ENCODE measurements at regions not wholly inside any gene's neighbourhood (a gene's known extent, or its start where the extent isn't known, plus 50 kb on each side); places are given as distances from the start of the nearest gene placed in this dataset.

DNA sequence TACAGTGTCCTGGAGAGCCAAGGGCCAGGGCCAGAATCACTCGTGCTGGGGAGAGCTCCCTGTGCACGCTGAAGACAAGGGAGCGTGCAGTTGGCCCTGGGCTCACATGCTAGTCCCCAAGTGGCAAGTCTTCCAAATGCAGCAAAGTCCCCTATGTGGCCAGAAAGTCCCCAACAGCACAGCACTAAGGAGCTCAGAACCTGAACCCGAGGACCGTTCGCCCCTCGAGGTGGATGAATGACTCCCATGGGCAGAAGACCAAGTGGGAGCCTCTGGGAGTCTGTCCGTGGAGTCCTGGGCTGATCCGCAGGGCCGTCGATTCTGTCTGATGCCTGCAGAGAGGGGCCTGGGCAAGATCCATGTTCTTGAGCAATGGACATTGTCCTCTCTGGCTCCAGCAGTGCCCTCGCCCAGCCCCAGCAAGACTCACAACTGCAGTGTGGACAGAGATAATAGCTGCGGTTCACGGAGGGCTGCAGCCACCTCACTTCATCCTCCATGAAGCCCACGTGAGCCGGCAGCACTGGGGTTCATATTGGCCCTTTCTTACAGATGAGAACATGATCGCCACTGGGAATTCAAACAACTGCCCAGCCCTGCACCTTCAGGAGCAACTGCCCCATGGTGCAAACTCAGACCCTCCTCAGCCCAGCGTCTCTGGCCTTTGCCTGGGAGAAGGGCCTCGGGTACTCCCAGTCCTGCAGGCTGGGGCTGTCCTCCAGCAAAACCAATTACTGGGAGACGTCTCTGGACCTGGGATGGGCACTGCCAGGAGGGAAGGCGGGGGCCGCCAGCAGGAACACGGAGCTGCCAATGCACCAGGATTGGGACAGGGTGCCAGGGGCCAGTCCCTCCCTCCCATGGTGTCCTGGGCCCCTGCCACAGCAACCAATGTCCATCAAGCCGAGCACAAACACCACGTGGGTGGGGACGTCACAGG, 243.7 kb downstream of the NPHP4 start:
- TF ChIP-seq, protein P1, sequence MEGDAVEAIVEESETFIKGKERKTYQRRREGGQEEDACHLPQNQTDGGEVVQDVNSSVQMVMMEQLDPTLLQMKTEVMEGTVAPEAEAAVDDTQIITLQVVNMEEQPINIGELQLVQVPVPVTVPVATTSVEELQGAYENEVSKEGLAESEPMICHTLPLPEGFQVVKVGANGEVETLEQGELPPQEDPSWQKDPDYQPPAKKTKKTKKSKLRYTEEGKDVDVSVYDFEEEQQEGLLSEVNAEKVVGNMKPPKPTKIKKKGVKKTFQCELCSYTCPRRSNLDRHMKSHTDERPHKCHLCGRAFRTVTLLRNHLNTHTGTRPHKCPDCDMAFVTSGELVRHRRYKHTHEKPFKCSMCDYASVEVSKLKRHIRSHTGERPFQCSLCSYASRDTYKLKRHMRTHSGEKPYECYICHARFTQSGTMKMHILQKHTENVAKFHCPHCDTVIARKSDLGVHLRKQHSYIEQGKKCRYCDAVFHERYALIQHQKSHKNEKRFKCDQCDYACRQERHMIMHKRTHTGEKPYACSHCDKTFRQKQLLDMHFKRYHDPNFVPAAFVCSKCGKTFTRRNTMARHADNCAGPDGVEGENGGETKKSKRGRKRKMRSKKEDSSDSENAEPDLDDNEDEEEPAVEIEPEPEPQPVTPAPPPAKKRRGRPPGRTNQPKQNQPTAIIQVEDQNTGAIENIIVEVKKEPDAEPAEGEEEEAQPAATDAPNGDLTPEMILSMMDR (IDR thresholded peaks at IDR 0.05): no peak
- no peak for TF ChIP-seq POLR2A (IDR thresholded peaks at IDR 0.05)

All from right lobe of liver (tissue), 4 donors.